ENCODE measurements at regions not wholly inside any gene's neighbourhood (a gene's known extent, or its start where the extent isn't known, plus 50 kb on each side); places are given as distances from the start of the nearest gene placed in this dataset.

- TF ChIP-seq EZH2phosphoT487 (IDR thresholded peaks at IDR 0.05; ENCODE audit: unreplicated experiment) = no peak
- TF ChIP-seq REST (IDR thresholded peaks at IDR 0.05; ENCODE audit: unreplicated experiment) = no peak
- no peak for TF ChIP-seq CTCF (conservative IDR thresholded peaks at IDR 0.05; ENCODE audit: low read depth in 2 of 2)
- TF ChIP-seq POLR2AphosphoS5 (IDR thresholded peaks at IDR 0.05; ENCODE audit: low read depth) = no peak
- TF ChIP-seq CREB1 (CRISPR knock-in tag; IDR thresholded peaks at IDR 0.05; ENCODE audit: low read depth) = no peak
- no peak for TF ChIP-seq EZH2 (IDR thresholded peaks at IDR 0.05; ENCODE audit: low read depth, unreplicated experiment)
- no peak for TF ChIP-seq ETS1 (IDR thresholded peaks at IDR 0.05)
- TF ChIP-seq JUNB (IDR thresholded peaks at IDR 0.05; ENCODE audit: unreplicated experiment) = no peak
- TF ChIP-seq ZNF462 (CRISPR knock-in tag; IDR thresholded peaks at IDR 0.05) = no peak
- TF ChIP-seq ZNF331 (CRISPR knock-in tag; IDR thresholded peaks at IDR 0.05; ENCODE audit: low read depth) = no peak
- no peak for TF ChIP-seq ZNF114 (CRISPR knock-in tag; IDR thresholded peaks at IDR 0.05)
- TF ChIP-seq STAT1 (IDR thresholded peaks at IDR 0.05; ENCODE audit: unreplicated experiment) = no peak
Measured at GRCh38 chr17:71166311-71166710, 954.5 kb upstream of the SOX9 start.

Data from GM23338 (cell line).